Keratinocyte (primary cell): ENCODE measurements at regions not wholly inside any gene's neighbourhood (a gene's known extent, or its start where the extent isn't known, plus 50 kb on each side); places are given as distances from the start of the nearest gene placed in this dataset.

ENCODE experiments used
- DNase-seq: peaks from one replicate; pipeline ENCODE4 v3.0.0-alpha.2; 2011; ENCODE audit warnings: low read depth, missing footprints, low spot score
- FAIRE-seq: peaks from 2 replicates; lab custom pipeline; 2011; peaks lifted over from hg19 to GRCh38; lab: Jason Lieb, UNC
- H2AFZ ChIP-seq: 2 replicates; pipeline ENCODE4 v1.6.0; 2012; ENCODE audit warnings: low read length, control low read depth, inconsistent platforms; ENCODE audit not compliant: control insufficient read depth
- H3K27ac ChIP-seq: 2 replicates; pipeline ENCODE4 v1.5.1; 2011; ENCODE audit warnings: low read length; ENCODE audit not compliant: control insufficient read depth, insufficient read depth
- H3K27me3 ChIP-seq: 3 replicates; pipeline ENCODE4 v1.6.0; 2011; ENCODE audit warnings: low read length; ENCODE audit not compliant: control insufficient read depth, insufficient read depth; ENCODE audit errors: extremely low read depth
- H3K36me3 ChIP-seq, 2 experiments: 2 replicates in 1 of 2; 3 replicates in 1 of 2; pipeline ENCODE4 v1.5.1; 2011; ENCODE audit warnings: low read length in 2 of 2, mild to moderate bottlenecking in 1 of 2; ENCODE audit not compliant: control insufficient read depth in 2 of 2, insufficient read depth in 2 of 2; ENCODE audit errors: extremely low read depth in 1 of 2
- H3K4me1 ChIP-seq: 3 replicates; pipeline ENCODE4 v1.5.1; 2011; ENCODE audit warnings: low read length; ENCODE audit not compliant: control insufficient read depth, insufficient read depth; ENCODE audit errors: extremely low read depth
- H3K4me2 ChIP-seq: 3 replicates; pipeline ENCODE4 v1.6.0; 2011; ENCODE audit warnings: low read depth, low read length; ENCODE audit not compliant: control insufficient read depth, insufficient read depth; ENCODE audit errors: extremely low read depth
- H3K4me3 ChIP-seq, 3 experiments: fragments of 200-600 bp in 1 of 3; sonication (generic) in 1 of 3; 2 replicates in 2 of 3; 3 replicates in 1 of 3; pipeline ENCODE4 v1.5.1; 2011 to 2016; ENCODE audit warnings: low read length in 3 of 3, mild to moderate bottlenecking in 3 of 3, control low read depth in 2 of 3, inconsistent platforms in 1 of 3, low read depth in 1 of 3, mixed read lengths in 1 of 3, mixed run types in 1 of 3, moderate library complexity in 1 of 3; ENCODE audit not compliant: control insufficient read depth in 2 of 3, insufficient read depth in 2 of 3; ENCODE audit errors: extremely low read depth in 1 of 3
- H3K79me2 ChIP-seq: 2 replicates; pipeline ENCODE4 v1.6.0; 2012; ENCODE audit warnings: low read length; ENCODE audit not compliant: control insufficient read depth, insufficient read depth
- H3K9ac ChIP-seq: 3 replicates; pipeline ENCODE4 v1.6.0; 2011; ENCODE audit warnings: low read length; ENCODE audit not compliant: control insufficient read depth, insufficient read depth; ENCODE audit errors: extremely low read depth
- H3K9me1 ChIP-seq: 3 replicates; pipeline ENCODE4 v1.6.0; 2011; ENCODE audit warnings: low read length; ENCODE audit not compliant: control insufficient read depth, insufficient read depth; ENCODE audit errors: extremely low read depth
- H3K9me3 ChIP-seq: 2 replicates; pipeline ENCODE4 v1.5.1; 2012; ENCODE audit warnings: low read depth, low read length; ENCODE audit not compliant: control insufficient read depth
- H4K20me1 ChIP-seq: 3 replicates; pipeline ENCODE4 v1.6.0; 2011; ENCODE audit warnings: low read length; ENCODE audit not compliant: control insufficient read depth, insufficient read depth; ENCODE audit errors: extremely low read depth
- EZH2 ChIP-seq: IDR thresholded peaks from one replicate; pipeline ENCODE4 v1.6.1; 2012; ENCODE audit warnings: inconsistent platforms, mild to moderate bottlenecking, low read length, moderate library complexity
- dilution Hi-C: fragments of 300-500 bp; cut with MboI; formaldehyde crosslinking; loops from one replicate; pipeline ENCODE4 v1.7.0; 2020; ENCODE audit warnings: low sequenced_read_pairs; ENCODE audit not compliant: extremely low pct_ligation_motif_present
- TF ChIP-seq, protein P1 (sequence below), 3 experiments: IDR thresholded peaks in 1 of 3; conservative IDR thresholded peaks in 1 of 3; optimal IDR thresholded peaks in 1 of 3; 2 replicates in 2 of 3; 3 replicates in 1 of 3; pipeline versions ENCODE3 to v1.5.1; 2011; ENCODE audit warnings: low read length in 3 of 3, mild to moderate bottlenecking in 3 of 3, moderate library complexity in 2 of 3, control low read depth in 1 of 3, inconsistent platforms in 1 of 3; ENCODE audit not compliant: insufficient read depth in 2 of 3; ENCODE audit errors: extremely low read depth in 1 of 3

DNA sequence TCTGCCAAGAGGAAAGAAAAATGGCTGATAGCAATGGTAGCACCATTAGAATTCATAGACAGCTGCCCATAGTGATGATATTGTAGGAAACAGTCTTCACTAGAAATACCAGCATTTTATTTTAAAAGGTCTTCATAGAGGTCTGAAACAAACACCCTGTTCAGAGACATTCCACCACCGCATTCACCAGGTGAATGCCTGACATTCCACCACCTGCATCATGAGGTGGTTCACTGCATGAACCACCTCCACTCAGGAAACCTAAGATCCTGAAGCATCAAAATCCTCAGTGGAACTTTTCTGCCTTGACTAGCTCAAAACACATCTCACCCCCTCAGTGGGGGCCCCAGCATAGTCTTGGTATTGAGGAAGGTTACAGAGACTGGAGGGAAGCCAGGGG, 91.5 kb upstream of the COX10 start:
- DNase-seq (no peak), FAIRE-seq (no peak)
- H3K9me3 ChIP-seq, result no peaks in the 10 kb centered on the region
- H3K4me3 ChIP-seq, result no peak overlapping the region
- no peak overlapping the region for H3K4me2 ChIP-seq
- H3K27ac ChIP-seq, result no peak overlapping the region
- H3K9ac ChIP-seq, result no peak overlapping the region
- TF ChIP-seq EZH2, result no peak
- TF ChIP-seq, protein P1, sequence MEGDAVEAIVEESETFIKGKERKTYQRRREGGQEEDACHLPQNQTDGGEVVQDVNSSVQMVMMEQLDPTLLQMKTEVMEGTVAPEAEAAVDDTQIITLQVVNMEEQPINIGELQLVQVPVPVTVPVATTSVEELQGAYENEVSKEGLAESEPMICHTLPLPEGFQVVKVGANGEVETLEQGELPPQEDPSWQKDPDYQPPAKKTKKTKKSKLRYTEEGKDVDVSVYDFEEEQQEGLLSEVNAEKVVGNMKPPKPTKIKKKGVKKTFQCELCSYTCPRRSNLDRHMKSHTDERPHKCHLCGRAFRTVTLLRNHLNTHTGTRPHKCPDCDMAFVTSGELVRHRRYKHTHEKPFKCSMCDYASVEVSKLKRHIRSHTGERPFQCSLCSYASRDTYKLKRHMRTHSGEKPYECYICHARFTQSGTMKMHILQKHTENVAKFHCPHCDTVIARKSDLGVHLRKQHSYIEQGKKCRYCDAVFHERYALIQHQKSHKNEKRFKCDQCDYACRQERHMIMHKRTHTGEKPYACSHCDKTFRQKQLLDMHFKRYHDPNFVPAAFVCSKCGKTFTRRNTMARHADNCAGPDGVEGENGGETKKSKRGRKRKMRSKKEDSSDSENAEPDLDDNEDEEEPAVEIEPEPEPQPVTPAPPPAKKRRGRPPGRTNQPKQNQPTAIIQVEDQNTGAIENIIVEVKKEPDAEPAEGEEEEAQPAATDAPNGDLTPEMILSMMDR (optimal IDR thresholded peaks at IDR 0.05 in 1 of 3, IDR thresholded peaks at IDR 0.05 in 1 of 3, conservative IDR thresholded peaks at IDR 0.05 in 1 of 3; ENCODE audit: extremely low read depth in 1 of 3, insufficient read depth in 2 of 3, low read length in 3 of 3), result no peak
- no peaks in the 10 kb centered on the region for H3K27me3 ChIP-seq
- no peaks in the 10 kb centered on the region for H3K36me3 ChIP-seq
- dilution Hi-C loops, result no loop called here
- no peak overlapping the region for H2AFZ ChIP-seq
- no peaks in the 10 kb centered on the region for H4K20me1 ChIP-seq
- no peaks in the 10 kb centered on the region for H3K79me2 ChIP-seq
- no peaks in the 10 kb centered on the region for H3K9me1 ChIP-seq
- H3K4me1 ChIP-seq, result no peaks in the 10 kb centered on the region

DNA sequence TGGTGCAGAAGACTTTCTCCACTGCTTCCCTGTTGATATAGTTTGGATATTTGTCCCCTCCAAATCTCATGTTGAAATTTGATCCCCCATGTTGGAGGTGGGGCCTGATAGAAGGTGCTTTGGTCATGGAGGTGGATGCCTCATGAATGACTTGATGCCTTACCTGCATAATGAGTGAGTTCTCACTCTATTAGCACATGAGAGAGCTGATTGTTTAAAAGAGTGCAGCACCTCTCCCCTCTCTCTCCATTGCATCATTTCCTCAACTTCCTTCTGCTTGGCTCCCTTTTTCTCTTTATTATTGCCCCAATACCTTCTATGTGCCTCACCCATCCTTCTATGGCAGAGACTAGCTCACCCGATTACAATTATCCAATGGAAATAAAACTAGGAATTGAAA, 90.8 kb upstream of the COX10 start:
- DNase-seq (no peak), FAIRE-seq (no peak)
- Histone ChIP-seq H3K27me3 (no peaks in the 10 kb centered on the region), H4K20me1 (no peaks in the 10 kb centered on the region), H3K4me2 (no peak overlapping the region), H3K9me3 (no peaks in the 10 kb centered on the region), H3K27ac (no peak overlapping the region), H3K4me3 (no peak overlapping the region), H3K4me1 (no peaks in the 10 kb centered on the region), H3K9me1 (no peaks in the 10 kb centered on the region), H2AFZ (no peak overlapping the region), H3K79me2 (no peaks in the 10 kb centered on the region), H3K9ac (no peak overlapping the region), H3K36me3 (no peaks in the 10 kb centered on the region)
- dilution Hi-C loops, result no loop called here
- TF ChIP-seq, protein P1 (optimal IDR thresholded peaks at IDR 0.05 in 1 of 3, IDR thresholded peaks at IDR 0.05 in 1 of 3, conservative IDR thresholded peaks at IDR 0.05 in 1 of 3; ENCODE audit: extremely low read depth in 1 of 3, insufficient read depth in 2 of 3, low read length in 3 of 3), result no peak
- TF ChIP-seq EZH2, result no peak
